SK-N-MC (cell line): ENCODE measurements at regions not wholly inside any gene's neighbourhood (a gene's known extent, or its start where the extent isn't known, plus 50 kb on each side); places are given as distances from the start of the nearest gene placed in this dataset.

Experiments used
- EZH2 ChIP-seq: fragments of 200-600 bp; sonication (generic); IDR thresholded peaks from one replicate; pipeline ENCODE4 v1.6.1; 2017; ENCODE audit warnings: antibody characterized with exemption
- POLR2AphosphoS5 ChIP-seq: IDR thresholded peaks from 2 replicates; pipeline ENCODE4 v1.6.1; 2012; ENCODE audit warnings: mild to moderate bottlenecking, low read depth, low read length, borderline replicate concordance

GRCh38 chr6:20332441-20333006 is 69.2 kb upstream of the E2F3 start:
- TF ChIP-seq POLR2AphosphoS5, result no peak
- no peak for TF ChIP-seq EZH2
